ENCODE measurements at regions not wholly inside any gene's neighbourhood (a gene's known extent, or its start where the extent isn't known, plus 50 kb on each side); places are given as distances from the start of the nearest gene placed in this dataset.

- TF ChIP-seq RAD21 (conservative IDR thresholded peaks at IDR 0.05) = no peak
- TF ChIP-seq, protein P1, sequence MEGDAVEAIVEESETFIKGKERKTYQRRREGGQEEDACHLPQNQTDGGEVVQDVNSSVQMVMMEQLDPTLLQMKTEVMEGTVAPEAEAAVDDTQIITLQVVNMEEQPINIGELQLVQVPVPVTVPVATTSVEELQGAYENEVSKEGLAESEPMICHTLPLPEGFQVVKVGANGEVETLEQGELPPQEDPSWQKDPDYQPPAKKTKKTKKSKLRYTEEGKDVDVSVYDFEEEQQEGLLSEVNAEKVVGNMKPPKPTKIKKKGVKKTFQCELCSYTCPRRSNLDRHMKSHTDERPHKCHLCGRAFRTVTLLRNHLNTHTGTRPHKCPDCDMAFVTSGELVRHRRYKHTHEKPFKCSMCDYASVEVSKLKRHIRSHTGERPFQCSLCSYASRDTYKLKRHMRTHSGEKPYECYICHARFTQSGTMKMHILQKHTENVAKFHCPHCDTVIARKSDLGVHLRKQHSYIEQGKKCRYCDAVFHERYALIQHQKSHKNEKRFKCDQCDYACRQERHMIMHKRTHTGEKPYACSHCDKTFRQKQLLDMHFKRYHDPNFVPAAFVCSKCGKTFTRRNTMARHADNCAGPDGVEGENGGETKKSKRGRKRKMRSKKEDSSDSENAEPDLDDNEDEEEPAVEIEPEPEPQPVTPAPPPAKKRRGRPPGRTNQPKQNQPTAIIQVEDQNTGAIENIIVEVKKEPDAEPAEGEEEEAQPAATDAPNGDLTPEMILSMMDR (IDR thresholded peaks at IDR 0.05; ENCODE audit: poor library complexity, severe bottlenecking) = no peak
- TF ChIP-seq SMC3 (conservative IDR thresholded peaks at IDR 0.05; ENCODE audit: poor library complexity) = no peak
- TF ChIP-seq REST (IDR thresholded peaks at IDR 0.05; ENCODE audit: borderline replicate concordance) = no peak
- TF ChIP-seq EP300 (conservative IDR thresholded peaks at IDR 0.05; ENCODE audit: poor library complexity, severe bottlenecking) = no peak
Observed at GRCh38 chr6:80528115-80528514, 421.6 kb downstream of the BCKDHB start.
